ENCODE measurements at regions not wholly inside any gene's neighbourhood (a gene's known extent, or its start where the extent isn't known, plus 50 kb on each side); places are given as distances from the start of the nearest gene placed in this dataset.

- TF ChIP-seq ETV6 (CRISPR knock-in tag; conservative IDR thresholded peaks at IDR 0.05): no peak
- no peak for TF ChIP-seq ARHGAP35 (CRISPR knock-in tag; IDR thresholded peaks at IDR 0.05; ENCODE audit: borderline replicate concordance)
These were observed 58.7 kb upstream of the CLDN24 start for GRCh38 chr4:183380901-183381300.

Data from HepG2 (cell line).